ENCODE measurements at regions not wholly inside any gene's neighbourhood (a gene's known extent, or its start where the extent isn't known, plus 50 kb on each side); places are given as distances from the start of the nearest gene placed in this dataset.

DNA sequence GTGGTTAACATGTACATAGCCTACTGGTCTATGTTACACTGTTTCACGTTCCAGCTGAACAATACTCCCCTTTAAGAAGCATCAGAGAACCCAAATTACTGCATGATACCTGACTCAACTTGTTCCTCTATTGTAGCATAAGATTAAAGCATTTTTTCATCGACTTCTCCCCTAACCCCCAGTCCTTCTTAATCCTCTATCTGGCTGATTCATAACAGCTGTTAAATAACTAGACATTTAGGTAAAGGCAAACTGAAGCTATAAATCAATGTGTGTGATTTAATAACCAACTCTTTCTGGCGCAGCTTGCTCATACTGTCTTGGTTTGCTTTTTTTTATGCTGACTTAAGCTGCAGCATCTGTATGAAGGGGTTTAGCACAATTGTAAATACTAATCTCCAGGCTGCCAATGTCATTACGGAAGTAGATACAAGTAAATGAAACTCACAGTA, 94.2 kb upstream of the MTAP start:
- DNase-seq: no peak
- H3K9me3 ChIP-seq: no peaks in the 10 kb centered on the region
- no peaks in the 10 kb centered on the region for H3K36me3 ChIP-seq
- no peak overlapping the region for H3K4me3 ChIP-seq (ENCODE audit: low read depth, low read length)
- no peaks in the 10 kb centered on the region for H3K4me1 ChIP-seq
- H3K27me3 ChIP-seq: no peaks in the 10 kb centered on the region; the same call in 1 of the 2 replicates
- TF ChIP-seq, protein P1, sequence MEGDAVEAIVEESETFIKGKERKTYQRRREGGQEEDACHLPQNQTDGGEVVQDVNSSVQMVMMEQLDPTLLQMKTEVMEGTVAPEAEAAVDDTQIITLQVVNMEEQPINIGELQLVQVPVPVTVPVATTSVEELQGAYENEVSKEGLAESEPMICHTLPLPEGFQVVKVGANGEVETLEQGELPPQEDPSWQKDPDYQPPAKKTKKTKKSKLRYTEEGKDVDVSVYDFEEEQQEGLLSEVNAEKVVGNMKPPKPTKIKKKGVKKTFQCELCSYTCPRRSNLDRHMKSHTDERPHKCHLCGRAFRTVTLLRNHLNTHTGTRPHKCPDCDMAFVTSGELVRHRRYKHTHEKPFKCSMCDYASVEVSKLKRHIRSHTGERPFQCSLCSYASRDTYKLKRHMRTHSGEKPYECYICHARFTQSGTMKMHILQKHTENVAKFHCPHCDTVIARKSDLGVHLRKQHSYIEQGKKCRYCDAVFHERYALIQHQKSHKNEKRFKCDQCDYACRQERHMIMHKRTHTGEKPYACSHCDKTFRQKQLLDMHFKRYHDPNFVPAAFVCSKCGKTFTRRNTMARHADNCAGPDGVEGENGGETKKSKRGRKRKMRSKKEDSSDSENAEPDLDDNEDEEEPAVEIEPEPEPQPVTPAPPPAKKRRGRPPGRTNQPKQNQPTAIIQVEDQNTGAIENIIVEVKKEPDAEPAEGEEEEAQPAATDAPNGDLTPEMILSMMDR (IDR thresholded peaks at IDR 0.05; ENCODE audit: low read depth, low read length): no peak

DNA sequence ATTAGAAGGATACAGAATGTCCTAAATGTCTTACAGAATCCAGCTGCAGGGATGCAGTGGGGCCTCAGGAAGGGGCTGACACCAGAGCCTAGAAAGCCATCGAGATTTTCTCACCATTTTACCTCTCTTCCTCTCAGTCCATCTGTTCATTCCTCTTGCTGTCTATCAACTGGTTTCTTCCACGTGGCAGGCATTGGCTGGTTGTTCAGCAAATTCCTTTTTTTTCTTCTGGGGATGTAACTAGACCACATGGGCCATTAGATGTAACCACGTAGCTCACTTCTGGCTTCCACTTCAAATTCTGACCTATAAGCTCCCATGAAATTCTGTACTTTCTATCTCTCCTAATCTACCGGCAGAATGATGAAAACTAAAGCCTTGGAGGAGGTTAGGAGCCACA, 93.6 kb upstream of the MTAP start:
- H3K36me3 ChIP-seq: no peaks in the 10 kb centered on the region
- TF ChIP-seq, protein P1 (IDR thresholded peaks at IDR 0.05; ENCODE audit: low read depth, low read length): no peak
- H3K27me3 ChIP-seq: no peaks in the 10 kb centered on the region
- no peak overlapping the region for H3K4me3 ChIP-seq (ENCODE audit: low read depth, low read length)
- DNase-seq: no peak
- no peaks in the 10 kb centered on the region for H3K4me1 ChIP-seq
- no peaks in the 10 kb centered on the region for H3K9me3 ChIP-seq

DNA sequence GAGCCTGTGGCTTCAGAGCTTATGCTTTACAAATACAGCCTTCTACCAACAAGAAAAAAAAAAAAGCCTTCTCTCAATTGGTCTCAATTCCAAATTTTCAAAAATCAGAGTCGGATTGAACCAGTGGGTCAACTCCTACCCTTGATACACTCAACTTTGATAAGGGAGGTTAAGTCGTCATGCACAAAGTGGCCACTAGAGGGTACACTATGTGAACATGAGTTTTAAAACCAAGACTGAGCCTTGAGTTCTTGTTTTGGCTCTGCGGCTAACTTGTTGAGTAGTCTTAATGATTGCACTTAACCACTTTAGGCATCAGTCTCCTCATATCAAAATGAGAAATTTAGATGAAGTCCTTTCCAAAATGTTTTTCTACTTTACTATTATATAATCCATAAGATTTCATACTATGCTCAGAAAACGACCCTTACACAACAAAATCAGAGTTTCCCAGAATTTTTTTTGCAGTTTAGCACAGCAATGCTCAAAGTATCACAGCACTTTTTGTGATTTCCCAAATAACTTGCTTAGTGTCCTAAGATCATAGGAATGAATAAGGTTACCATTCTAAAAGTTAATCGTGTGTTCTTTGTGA, 92.9 kb upstream of the MTAP start:
- DNase-seq: peak; percentile 60
- TF ChIP-seq, protein P1 (IDR thresholded peaks at IDR 0.05; ENCODE audit: low read depth, low read length): peak; percentile 87
- no peaks in the 10 kb centered on the region for H3K4me1 ChIP-seq

DNA sequence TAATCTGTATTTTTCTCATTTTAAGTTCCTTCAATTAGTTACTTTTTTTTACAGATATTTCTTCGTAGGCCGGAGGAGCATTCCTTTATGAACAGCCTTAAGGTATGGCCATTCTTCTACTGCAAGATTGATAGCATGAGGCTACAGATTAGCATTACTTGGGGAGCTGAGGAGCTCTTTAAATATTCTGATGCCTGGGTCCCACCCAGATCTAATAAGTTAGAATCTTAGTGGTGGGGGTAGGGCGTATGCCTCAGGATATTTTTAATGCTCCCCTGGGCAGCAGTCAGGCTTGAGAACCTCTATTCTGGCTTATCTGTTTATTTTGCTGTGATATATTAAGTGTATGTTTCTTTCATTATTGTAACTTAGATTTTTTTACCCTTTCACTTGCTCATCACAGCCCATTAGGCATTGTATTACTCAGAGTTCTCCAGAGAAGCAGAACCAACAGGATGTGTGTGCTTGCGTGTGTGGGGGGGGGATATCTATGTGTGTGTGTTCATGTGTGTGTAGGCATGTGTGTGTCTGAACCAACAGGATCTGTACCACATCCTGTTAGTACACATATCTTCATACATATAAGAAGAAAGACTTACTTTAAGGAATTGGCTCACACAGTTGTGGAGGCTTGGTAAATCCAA, 91.8 kb upstream of the MTAP start:
- Histone ChIP-seq H3K9me3 (no peaks in the 10 kb centered on the region), H3K36me3 (no peaks in the 10 kb centered on the region), H3K4me1 (no peaks in the 10 kb centered on the region), H3K27me3 (no peaks in the 10 kb centered on the region), H3K4me3 (ENCODE audit: low read depth, low read length) (no peak overlapping the region)
- DNase-seq: no peak
- TF ChIP-seq, protein P1 (IDR thresholded peaks at IDR 0.05; ENCODE audit: low read depth, low read length): no peak

More for the DNA sequence above, 92.9 kb upstream of the MTAP start:
- H3K9me3 ChIP-seq: no peaks in the 10 kb centered on the region
- no peaks in the 10 kb centered on the region for H3K36me3 ChIP-seq
- H3K4me3 ChIP-seq (ENCODE audit: low read depth, low read length): no peak overlapping the region
- H3K27me3 ChIP-seq: no peaks in the 10 kb centered on the region

DNA sequence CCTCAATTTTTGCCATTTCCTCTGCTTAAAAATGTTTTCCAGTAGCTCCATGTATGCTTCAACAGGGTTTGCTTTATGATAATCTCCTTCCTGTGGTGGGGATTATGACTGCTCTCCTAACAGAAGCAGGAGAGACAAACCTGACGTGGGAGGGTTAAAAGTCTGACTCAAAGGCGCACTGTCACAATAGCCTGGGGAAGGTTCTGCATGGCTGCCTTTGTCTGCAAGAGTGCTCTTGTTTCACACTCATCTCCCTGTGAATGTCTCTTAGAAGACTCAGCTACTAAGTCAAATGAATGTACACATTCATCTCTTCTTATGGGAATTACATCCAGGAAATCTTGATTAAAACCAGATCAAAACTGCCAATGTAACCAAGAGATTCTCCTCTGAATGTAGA, 90.9 kb upstream of the MTAP start:
- DNase-seq: no peak
- Histone ChIP-seq H3K27me3 (no peaks in the 10 kb centered on the region), H3K4me3 (ENCODE audit: low read depth, low read length) (no peak overlapping the region), H3K36me3 (no peaks in the 10 kb centered on the region), H3K9me3 (no peaks in the 10 kb centered on the region), H3K4me1 (no peaks in the 10 kb centered on the region)
- TF ChIP-seq, protein P1 (IDR thresholded peaks at IDR 0.05; ENCODE audit: low read depth, low read length): no peak

DNA sequence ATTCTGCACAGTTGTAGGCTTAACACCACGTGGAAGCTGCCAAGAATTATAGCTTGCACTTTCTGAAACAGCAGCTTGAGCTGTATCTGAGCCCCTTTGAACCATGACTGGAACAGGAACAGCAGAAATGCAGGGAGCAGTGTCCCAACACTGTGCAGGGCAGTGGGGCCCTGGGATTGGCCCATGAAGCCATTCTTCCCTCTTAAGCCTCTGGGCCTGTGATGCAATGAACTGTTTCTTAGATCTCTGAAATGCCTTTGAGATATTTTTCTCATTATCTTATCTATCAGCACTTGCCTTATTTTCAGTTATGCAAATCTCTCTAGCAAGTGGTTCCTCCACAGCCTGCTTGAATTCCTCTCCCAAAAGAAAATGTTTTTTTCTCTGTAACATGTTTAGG, 87.0 kb upstream of the MTAP start:
- Histone ChIP-seq H3K36me3 (no peaks in the 10 kb centered on the region), H3K27me3 (no peaks in the 10 kb centered on the region; the same call in 1 of the 2 replicates), H3K4me3 (ENCODE audit: low read depth, low read length) (no peak overlapping the region), H3K9me3 (no peaks in the 10 kb centered on the region), H3K4me1 (no peaks in the 10 kb centered on the region)
- DNase-seq: no peak
- TF ChIP-seq, protein P1 (IDR thresholded peaks at IDR 0.05; ENCODE audit: low read depth, low read length): no peak
